Panc1 (cell line): ENCODE measurements at regions not wholly inside any gene's neighbourhood (a gene's known extent, or its start where the extent isn't known, plus 50 kb on each side); places are given as distances from the start of the nearest gene placed in this dataset.

ENCODE experiments used
- CTCF ChIP-seq: fragments of 450-650 bp; IDR thresholded peaks from 2 replicates; pipeline ENCODE4 v1.5.1; 2017; ENCODE audit warnings: mild to moderate bottlenecking
- POLR2AphosphoS5 ChIP-seq: IDR thresholded peaks from 2 replicates; pipeline ENCODE4 v1.6.1; 2012; ENCODE audit warnings: mild to moderate bottlenecking, low read depth, low read length, moderate library complexity
- REST ChIP-seq, 2 experiments: IDR thresholded peaks; 2 replicates each; pipeline ENCODE4 v1.6.1; 2011 to 2012; ENCODE audit warnings: low read depth in 2 of 2, control low read depth in 1 of 2, low read length in 1 of 2, mild to moderate bottlenecking in 1 of 2, moderate library complexity in 1 of 2; ENCODE audit not compliant: insufficient read depth in 1 of 2
- SIN3A ChIP-seq: IDR thresholded peaks from 2 replicates; pipeline ENCODE4 v1.6.1; 2012; ENCODE audit warnings: low read depth, mild to moderate bottlenecking, low read length, moderate library complexity, borderline replicate concordance; ENCODE audit not compliant: insufficient read depth
- TCF7L2 ChIP-seq: IDR thresholded peaks from 2 replicates; pipeline ENCODE4 v1.6.1; 2011; ENCODE audit warnings: mild to moderate bottlenecking, low read depth, low read length, inconsistent platforms

DNA sequence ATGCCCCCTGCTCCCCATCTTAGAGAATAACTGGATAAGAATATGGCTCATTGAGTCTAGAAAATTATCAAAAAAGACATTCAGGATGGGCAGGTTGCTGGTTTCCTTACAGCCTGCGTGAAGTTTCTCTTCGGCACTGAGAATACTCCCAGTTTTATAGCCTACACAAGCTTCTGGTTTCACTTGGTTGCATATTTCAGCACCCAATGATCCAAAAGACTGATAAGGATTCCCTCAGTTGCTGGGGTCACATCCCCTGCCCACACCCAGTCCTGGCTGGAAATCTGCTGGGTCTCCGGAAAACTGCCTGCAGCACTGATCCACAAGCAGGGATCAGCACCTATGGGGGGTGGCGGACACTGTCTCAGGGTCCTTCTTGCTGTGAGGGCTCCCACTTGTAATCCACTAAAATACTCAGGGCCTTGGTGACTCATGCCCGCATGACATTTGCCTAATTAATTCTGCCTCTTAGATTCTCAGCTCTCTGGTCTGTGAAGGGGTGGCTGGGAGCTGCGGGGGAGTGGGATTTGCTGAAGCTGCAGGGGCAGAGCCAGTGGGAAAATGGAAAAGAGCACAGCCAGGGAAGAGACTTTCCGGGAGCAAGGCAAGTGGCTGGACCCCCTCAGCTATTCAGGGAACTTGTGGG lies 142.5 kb downstream of the ZNF648 start:
- TF ChIP-seq POLR2AphosphoS5 (no peak), CTCF (no peak), TCF7L2 (no peak), REST (IDR thresholded peaks at IDR 0.05; ENCODE audit: insufficient read depth in 1 of 2, low read depth in 2 of 2, low read length in 1 of 2) (no peak), SIN3A (no peak)
